SU-DHL-6 (cell line): ENCODE measurements at regions not wholly inside any gene's neighbourhood (a gene's known extent, or its start where the extent isn't known, plus 50 kb on each side); places are given as distances from the start of the nearest gene placed in this dataset.

Experiments used
- H2AFZ ChIP-seq: fragments of 200-600 bp; sonication (generic); 2 replicates; pipeline ENCODE4 v1.6.1; 2014; ENCODE audit warnings: low read depth, mild to moderate bottlenecking, moderate library complexity, mixed read lengths, antibody characterized with exemption, low read length; ENCODE audit not compliant: severe bottlenecking
- H3F3A ChIP-seq: fragments of 200-600 bp; shearing (Covaris generic); 2 replicates; pipeline ENCODE4 v1.6.0; 2016; ENCODE audit warnings: antibody characterized with exemption, mild to moderate bottlenecking; ENCODE audit not compliant: insufficient read depth
- H3K27ac ChIP-seq: fragments of 200-600 bp; sonication (generic); 2 replicates; pipeline ENCODE4 v1.5.1; 2016; ENCODE audit warnings: low read depth, mild to moderate bottlenecking, low read length, moderate library complexity, mixed read lengths
- H3K27me3 ChIP-seq: fragments of 200-600 bp; sonication (generic), shearing (Covaris generic); 2 replicates; pipeline ENCODE4 v1.6.0; 2014; ENCODE audit warnings: mild to moderate bottlenecking, low read length
- H3K36me3 ChIP-seq: fragments of 200-600 bp; sonication (generic); 2 replicates; pipeline ENCODE4 v1.6.1; 2014; ENCODE audit warnings: mild to moderate bottlenecking, low read length, mixed read lengths
- H3K4me2 ChIP-seq: fragments of 300-600, 200-600 bp; shearing (Covaris generic), sonication (generic); 2 replicates; pipeline ENCODE4 v1.6.0; 2014; ENCODE audit warnings: low read length, low read depth, mild to moderate bottlenecking; ENCODE audit not compliant: poor library complexity, severe bottlenecking
- H3K4me3 ChIP-seq: fragments of 200-600 bp; sonication (generic); 2 replicates; pipeline ENCODE4 v1.5.1; 2014; ENCODE audit warnings: antibody characterized with exemption, low read length, mild to moderate bottlenecking, mixed read lengths; ENCODE audit not compliant: insufficient read depth, poor library complexity, severe bottlenecking
- H3K79me2 ChIP-seq: fragments of 200-600 bp; sonication (generic); 2 replicates; pipeline ENCODE4 v1.6.1; 2014; ENCODE audit warnings: mild to moderate bottlenecking, low read length, moderate library complexity; ENCODE audit not compliant: insufficient read depth
- H3K9ac ChIP-seq: fragments of 200-600 bp; sonication (generic); 2 replicates; pipeline ENCODE4 v1.7.0; 2014; ENCODE audit warnings: mild to moderate bottlenecking, low read length
- H3K9me2 ChIP-seq: fragments of 200-600 bp; sonication (generic); replicated peaks from 2 replicates; pipeline ENCODE4 v1.6.1; 2014; ENCODE audit warnings: low read length; ENCODE audit not compliant: insufficient read depth
- H3K9me3 ChIP-seq: fragments of 200-600 bp; sonication (generic); 2 replicates; pipeline ENCODE4 v1.6.1; 2014; ENCODE audit warnings: low read length, mixed read lengths; ENCODE audit not compliant: insufficient read depth
- H4K20me1 ChIP-seq: fragments of 200-600 bp; sonication (generic); 2 replicates; pipeline ENCODE4 v1.6.1; 2014; ENCODE audit warnings: low read depth, mild to moderate bottlenecking, antibody characterized with exemption, low read length, moderate library complexity, mixed read lengths
- EZH2phosphoT487 ChIP-seq: fragments of 200-600 bp; sonication (generic), shearing (Covaris generic); conservative IDR thresholded peaks from 2 replicates; pipeline ENCODE4 v1.6.1; 2018; ENCODE audit warnings: mild to moderate bottlenecking, antibody characterized with exemption, low read length, moderate library complexity, mixed read lengths
- TF ChIP-seq, protein P1 (sequence below): fragments of 200-600 bp; sonication (generic); IDR thresholded peaks from one replicate; pipeline ENCODE4 v1.5.1; 2017; ENCODE audit warnings: antibody characterized with exemption, mild to moderate bottlenecking, low read length, moderate library complexity; ENCODE audit not compliant: insufficient read depth, poor library complexity, severe bottlenecking

DNA sequence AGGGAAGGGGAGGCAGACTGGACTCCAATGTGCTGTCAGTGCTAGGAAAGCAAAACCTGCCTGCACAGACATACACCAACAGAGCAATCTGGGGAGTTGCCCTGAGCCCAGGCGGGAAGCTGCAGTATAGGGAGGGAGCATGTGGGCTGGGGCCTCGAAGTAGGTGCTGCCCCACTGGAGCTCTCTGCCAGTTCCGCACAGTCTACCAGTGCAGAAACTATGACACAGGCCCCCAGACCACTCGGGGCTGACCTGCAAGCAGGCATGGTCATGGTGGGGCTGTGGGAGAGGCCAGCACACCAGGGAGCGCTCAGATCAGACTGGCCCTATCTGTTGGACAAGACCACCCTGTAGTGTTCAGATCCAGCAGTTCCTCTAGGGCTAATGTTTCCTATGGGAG lies 344.1 kb upstream of the TRAM1L1 start:
- no peaks in the 10 kb centered on the region for H3F3A ChIP-seq
- H3K9me2 ChIP-seq, result no peaks in the 10 kb centered on the region
- no peak overlapping the region for H3K4me2 ChIP-seq
- H3K9ac ChIP-seq, result no peak overlapping the region
- H3K4me3 ChIP-seq, result no peak overlapping the region
- H4K20me1 ChIP-seq, result no peaks in the 10 kb centered on the region
- no peaks in the 10 kb centered on the region for H3K27me3 ChIP-seq
- H3K79me2 ChIP-seq, result no peaks in the 10 kb centered on the region
- no peaks in the 10 kb centered on the region for H3K36me3 ChIP-seq
- no peak overlapping the region for H2AFZ ChIP-seq
- TF ChIP-seq, protein P1, sequence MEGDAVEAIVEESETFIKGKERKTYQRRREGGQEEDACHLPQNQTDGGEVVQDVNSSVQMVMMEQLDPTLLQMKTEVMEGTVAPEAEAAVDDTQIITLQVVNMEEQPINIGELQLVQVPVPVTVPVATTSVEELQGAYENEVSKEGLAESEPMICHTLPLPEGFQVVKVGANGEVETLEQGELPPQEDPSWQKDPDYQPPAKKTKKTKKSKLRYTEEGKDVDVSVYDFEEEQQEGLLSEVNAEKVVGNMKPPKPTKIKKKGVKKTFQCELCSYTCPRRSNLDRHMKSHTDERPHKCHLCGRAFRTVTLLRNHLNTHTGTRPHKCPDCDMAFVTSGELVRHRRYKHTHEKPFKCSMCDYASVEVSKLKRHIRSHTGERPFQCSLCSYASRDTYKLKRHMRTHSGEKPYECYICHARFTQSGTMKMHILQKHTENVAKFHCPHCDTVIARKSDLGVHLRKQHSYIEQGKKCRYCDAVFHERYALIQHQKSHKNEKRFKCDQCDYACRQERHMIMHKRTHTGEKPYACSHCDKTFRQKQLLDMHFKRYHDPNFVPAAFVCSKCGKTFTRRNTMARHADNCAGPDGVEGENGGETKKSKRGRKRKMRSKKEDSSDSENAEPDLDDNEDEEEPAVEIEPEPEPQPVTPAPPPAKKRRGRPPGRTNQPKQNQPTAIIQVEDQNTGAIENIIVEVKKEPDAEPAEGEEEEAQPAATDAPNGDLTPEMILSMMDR, result no peak
- TF ChIP-seq EZH2phosphoT487, result no peak
- no peaks in the 10 kb centered on the region for H3K9me3 ChIP-seq
- H3K27ac ChIP-seq, result no peak overlapping the region

DNA sequence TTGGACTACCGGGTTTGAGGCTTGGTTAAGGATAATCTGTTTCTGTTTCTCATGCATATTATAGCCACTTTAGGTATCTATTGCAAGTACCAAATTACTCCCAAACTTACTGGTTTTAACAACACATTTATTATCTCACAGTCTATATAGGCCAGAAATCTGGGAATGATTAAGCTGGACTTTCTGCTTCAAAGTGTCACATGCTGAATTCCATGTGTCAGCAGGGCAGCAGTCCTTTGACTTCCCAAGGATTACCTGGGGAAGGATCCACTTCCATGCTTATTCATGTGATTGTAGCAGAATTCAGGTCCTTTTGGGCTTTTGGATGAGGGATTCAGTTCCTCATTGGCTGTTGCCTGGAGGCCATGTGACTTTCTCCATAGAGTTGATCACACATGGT lies 349.0 kb upstream of the TRAM1L1 start:
- Histone ChIP-seq H2AFZ (no peak overlapping the region), H3K36me3 (no peaks in the 10 kb centered on the region)

DNA sequence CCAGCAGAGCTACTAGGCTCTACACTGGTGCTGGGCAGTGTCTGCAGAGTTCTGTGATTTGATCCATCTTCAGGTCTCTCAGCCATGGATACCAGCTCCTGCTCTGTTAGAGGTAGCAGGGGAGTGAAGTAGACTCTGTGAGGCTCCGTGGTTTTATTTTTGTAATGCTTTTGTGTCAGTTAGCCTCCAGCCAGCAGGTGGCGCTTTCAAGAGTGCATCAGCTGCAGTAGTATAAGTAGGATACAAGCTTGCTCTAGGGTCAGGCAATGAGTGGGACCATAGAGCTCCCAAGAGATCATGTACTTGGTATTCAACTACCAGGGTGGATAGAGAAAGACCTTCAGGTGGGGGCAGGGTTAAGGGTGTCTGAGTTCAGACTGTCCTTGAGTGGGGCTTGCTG lies 362.5 kb upstream of the TRAM1L1 start:
- no peaks in the 10 kb centered on the region for H3K9me3 ChIP-seq
- H2AFZ ChIP-seq, result no peak overlapping the region
- no peaks in the 10 kb centered on the region for H4K20me1 ChIP-seq
- TF ChIP-seq, protein P1, result no peak
- no peak for TF ChIP-seq EZH2phosphoT487
- no peaks in the 10 kb centered on the region for H3K27me3 ChIP-seq
- H3K9me2 ChIP-seq, result no peaks in the 10 kb centered on the region
- H3K4me2 ChIP-seq, result no peak overlapping the region
- no peak overlapping the region for H3K27ac ChIP-seq
- H3K79me2 ChIP-seq, result no peaks in the 10 kb centered on the region
- no peaks in the 10 kb centered on the region for H3F3A ChIP-seq
- H3K36me3 ChIP-seq, result no peaks in the 10 kb centered on the region
- H3K9ac ChIP-seq, result no peak overlapping the region
- no peak overlapping the region for H3K4me3 ChIP-seq

More for the DNA sequence above, 349.0 kb upstream of the TRAM1L1 start:
- Histone ChIP-seq H3K9ac (no peak overlapping the region), H3K79me2 (no peaks in the 10 kb centered on the region), H3K9me3 (no peaks in the 10 kb centered on the region), H3K27me3 (no peaks in the 10 kb centered on the region), H4K20me1 (no peaks in the 10 kb centered on the region), H3K4me3 (no peak overlapping the region), H3K9me2 (no peaks in the 10 kb centered on the region), H3K4me2 (no peak overlapping the region), H3F3A (no peaks in the 10 kb centered on the region), H3K27ac (no peak overlapping the region)
- TF ChIP-seq, protein P1, result no peak
- no peak for TF ChIP-seq EZH2phosphoT487
